GM18502 (cell line): ENCODE measurements at regions not wholly inside any gene's neighbourhood (a gene's known extent, or its start where the extent isn't known, plus 50 kb on each side); places are given as distances from the start of the nearest gene placed in this dataset.
"Not testable (repeated sequence)": the region's sequence is repeated elsewhere in the genome, so short reads cannot be mapped to it uniquely, and the experiment has no call there.

ENCODE experiments used
- ATAC-seq: cut with Tn5 transposase; IDR thresholded peaks from one replicate; pipeline ENCODE4 v1.9.1; 2021; ENCODE audit warnings: mild to moderate bottlenecking; ENCODE audit not compliant: unreplicated experiment, poor library complexity

DNA sequence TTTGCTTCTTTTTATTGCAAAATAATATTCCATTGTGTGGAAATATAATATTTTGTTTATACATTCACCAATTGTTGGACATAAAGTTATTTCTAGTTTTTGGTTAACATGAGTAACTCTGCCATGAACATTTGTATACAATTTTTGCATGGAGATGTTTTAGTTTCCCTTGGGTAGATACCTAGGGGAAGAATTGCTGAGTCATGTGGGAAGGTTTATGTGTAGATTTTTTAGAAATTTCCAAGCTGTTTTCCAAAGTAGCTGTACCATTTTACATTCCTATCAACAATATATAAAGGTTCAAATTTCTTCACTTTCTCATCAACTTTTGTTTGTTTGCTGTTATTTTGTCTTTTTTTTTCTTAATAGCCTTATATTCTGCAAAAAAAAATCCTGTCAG, 664.7 kb upstream of the FBXO33 start:
- no peak for ATAC-seq

DNA sequence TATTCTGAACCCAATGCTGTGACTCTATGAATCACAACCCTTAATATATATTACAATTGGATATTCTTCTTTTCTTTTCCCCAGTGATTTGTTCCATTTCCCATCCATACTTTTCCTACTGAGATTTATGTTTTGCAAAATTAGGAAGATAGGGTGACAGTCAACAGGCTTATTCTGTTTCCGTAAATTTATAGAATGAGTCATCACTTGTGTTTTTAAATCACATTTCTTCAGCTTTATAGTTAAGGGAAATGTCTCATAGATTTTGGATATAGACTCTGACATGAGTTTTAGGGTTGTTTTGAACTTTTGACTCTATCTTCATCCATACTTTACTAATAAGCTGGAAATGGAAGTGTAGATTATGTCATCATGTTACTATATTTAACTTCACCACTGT, 661.6 kb upstream of the FBXO33 start:
- ATAC-seq: no peak

DNA sequence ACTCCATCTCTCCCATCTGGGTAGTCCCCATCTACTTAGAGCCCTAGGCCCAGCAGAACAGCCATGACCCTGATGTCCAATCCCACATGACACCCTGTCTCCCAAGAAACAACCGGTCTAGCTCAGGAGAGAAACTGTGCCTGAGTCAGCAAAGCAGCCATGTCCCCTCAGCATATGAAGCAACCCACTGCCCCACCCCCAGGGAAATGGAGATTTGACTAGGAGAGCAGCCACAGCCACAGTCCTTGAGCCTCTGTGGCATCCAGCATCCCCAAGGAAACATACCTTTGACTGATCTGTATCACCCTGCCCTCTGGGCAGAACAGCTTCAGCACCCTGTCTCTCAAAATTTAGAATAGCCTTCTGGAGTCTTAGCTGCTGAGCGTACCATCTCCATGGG, 641.9 kb upstream of the FBXO33 start:
- no peak for ATAC-seq

DNA sequence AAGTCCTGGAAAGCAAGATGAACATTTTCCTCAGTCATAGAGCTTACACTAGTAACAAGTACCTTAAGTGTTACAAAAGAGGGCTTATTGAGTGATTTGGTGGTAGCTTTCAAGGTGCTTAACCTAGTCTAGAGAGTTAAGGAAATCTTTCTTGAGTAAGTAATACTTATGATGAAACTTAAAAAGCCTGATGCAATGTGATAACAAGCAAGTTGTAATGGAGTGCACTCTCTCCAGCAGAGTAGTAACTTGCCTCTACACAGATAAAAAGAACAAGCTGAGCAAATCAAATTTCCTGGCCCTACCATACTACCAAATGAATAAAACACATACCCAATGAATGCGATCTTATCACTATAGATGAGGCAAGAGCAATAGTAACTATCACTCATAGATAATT, 639.9 kb upstream of the FBXO33 start:
- ATAC-seq: no peak

DNA sequence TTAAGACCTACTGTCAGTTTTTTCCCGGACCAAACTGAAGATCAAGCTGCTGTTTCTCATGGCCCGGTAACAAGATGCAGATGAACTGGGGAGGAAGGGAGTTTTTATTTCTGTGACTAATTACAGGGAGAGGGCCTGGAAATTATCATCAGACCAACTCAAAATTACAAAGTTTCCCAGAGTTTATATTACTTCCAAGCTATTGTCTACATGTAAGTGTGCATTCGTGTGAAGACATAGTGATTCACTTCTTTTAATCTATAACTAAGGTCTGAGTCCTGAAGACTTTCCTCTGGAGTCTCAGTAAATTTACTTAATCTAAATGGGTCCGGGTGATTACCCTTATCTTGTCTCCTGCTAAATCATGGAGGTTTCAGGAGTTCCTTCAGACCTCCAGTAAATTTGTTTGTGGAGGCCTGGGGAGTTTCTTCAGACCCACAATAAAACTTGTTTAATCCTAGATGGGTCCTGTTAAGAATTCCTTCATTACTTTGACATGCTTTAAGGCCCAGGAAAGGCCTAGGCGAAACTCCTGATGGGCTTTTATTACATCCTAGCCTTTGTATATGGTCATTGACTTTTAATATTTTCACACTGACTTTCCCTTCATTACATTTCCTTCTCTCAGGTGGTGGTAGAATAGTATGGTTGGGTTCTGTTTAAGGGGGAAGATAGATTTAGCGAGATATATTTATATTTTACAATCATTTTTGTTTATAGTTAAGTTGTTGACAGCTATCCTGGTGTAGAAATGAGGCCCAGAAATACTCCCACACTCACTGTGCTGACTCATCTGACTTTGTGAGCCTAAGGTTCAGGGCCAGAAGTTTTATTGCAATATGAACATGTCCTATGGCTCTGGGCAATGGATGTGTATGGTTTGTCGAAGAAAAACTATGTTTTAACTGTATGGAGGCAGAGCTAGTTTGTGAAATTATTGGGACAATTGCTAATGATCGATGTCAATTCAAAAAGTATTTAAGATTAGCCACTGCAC, 627.0 kb upstream of the FBXO33 start:
- ATAC-seq: no peak

DNA sequence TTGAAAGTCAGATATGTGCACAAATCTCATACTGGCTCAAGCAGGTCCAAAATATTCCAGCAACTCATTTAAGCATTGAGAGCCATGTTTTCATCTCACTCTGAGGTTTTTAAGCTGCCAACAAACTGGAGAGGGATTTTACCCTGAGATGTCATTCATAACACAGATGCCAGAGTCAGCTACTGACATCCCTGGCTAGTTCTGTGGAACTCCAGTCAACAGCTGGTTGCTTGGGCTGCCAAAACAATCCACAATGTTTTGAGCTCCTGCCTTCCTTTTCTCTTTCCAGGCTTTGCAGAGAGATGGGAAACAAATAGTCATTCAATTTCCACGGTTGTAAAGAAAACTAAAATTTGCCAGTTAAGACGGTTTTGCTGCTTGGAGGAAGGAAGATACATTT, 621.2 kb upstream of the FBXO33 start:
- no peak for ATAC-seq

DNA sequence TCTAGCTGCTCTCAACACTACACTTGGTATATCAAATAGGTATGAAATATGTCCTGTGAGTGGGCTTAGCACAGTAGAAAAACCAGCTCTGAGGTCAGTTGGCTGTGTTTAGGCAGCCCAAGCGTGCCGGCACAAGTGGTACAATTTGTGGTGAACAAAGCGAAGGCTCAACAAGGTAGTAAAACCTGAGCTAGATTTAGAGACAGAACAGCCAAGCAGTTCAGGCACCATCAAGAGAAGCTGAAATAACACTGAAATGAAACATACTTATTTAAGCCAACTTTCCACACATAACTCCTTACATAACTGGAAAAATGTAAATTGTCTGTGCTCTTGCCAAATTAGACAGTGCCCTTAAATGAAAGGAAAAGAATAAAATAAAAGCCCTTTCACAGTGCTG, 596.8 kb upstream of the FBXO33 start:
- no peak for ATAC-seq

DNA sequence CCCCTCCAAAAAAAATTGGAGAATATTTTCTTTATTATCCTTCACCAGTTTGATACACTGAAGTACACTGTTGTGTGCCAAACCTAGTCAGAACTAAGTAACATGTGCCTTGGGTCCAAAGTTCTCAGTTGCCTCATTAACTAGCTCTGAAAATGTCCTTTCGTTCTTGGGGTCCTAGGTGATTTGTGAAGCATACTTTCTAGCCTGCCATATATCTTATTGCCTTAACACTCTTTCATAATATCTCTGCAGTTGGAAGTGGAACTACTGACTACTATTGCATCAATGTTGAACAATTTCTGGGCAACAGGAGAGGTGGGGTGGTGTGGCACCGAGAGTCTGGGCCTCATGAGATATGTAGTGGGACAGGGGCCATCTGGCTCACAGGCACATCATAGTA, 592.9 kb upstream of the FBXO33 start:
- ATAC-seq: no peak

DNA sequence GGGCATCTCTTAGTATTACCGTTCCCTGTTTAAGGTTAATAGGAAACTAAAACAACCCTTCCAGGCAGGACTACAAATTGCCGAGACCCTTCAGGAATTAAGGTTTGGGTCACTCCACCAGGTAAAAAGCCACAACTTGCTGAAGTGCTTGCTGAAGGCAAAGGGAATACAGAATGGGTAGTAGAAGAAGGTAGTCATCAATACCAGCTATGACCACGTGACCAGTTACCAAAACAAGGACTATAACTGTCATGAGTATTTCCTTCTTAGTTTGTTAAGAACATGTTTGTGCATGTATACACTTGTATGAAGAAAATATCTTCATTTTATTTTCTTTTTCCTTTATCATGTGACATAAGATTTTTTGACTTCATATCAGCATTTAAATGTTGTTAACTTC, 578.7 kb upstream of the FBXO33 start:
- ATAC-seq: no peak

DNA sequence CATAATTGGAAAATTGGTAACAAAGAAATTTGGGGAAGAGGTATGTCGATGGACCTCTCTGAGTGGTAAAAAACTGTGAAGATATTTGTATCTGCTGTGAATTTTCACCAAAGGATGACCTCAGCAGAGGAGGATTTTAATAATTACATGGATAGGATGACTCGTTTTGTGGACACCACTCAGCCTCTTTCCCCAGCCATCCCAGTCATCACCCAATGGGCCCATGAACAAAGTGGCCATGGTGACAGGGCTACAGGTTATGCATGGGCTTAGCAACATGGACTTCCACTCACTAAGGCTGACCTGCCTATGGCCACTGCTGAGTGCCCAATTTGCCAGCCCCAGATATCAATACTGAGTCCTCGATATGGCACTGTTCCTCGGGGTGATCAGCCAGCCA, 577.5 kb upstream of the FBXO33 start:
- ATAC-seq: no peak

DNA sequence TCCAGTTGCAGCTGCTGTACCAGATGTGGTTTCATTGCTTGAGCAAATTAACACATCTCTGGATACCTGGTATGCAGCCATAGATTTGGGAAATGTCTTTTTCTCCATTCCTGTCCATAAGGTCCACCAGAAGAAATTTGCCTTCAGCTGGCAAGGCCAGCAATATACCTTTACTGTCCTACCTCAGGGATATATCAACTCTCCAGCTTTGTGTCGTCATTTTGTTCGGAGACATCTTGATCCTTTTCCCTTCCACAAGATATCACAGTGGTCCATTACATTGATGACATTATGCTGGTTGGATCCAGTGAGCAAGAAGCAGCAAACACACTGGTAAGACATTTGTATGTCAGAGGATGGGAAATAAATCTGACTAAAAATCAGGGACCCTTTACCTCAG, 576.1 kb upstream of the FBXO33 start:
- ATAC-seq: not testable (repeated sequence)

DNA sequence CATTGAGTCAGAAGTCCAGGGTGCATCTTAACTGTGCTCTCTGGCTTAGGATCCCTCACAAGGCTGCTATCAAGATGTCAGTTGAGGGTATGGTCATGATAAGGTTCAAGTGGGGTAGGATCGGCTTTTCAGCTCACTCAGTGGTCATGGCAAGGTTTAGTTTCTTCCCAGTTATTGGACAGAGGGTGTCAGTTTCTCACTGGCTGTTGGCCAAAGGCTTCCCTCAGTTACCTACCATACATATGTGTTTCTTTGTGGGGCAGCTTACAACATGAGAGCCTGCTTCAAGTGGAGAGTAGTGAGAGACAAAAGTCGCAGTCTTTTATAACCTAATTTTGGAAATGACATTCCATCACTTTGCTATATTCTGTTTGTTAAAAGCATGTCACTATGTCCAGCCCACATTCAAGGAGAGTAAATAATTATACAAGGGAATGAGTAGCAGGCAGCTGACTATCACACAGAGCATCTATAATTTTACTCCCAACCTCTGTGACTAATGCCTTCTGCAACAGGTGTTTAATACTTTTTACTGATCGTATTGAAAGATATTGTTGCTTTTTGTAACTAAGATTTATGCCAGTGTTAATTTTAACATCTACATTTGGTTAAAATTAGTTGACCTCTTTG, 572.8 kb upstream of the FBXO33 start:
- ATAC-seq: no peak

DNA sequence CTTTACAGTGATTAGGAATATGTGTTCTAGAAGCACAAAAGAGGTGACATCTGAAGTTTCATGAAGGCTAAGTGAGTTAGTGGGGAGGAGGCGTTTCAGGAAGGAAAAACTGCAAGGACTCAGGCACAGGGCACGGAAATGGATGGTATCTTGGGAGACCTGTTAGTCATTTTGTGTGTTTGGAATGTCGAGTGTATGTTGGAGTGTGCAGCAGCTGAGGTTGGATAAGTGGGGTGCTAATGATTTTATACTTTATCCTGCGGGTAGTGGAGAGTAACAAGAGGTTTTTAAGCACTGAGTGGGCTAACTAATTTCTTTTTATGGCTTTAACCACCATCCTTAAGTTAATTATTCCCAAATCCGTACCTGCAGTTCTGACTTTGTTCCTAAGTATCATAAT, 571.5 kb upstream of the FBXO33 start:
- ATAC-seq: no peak

DNA sequence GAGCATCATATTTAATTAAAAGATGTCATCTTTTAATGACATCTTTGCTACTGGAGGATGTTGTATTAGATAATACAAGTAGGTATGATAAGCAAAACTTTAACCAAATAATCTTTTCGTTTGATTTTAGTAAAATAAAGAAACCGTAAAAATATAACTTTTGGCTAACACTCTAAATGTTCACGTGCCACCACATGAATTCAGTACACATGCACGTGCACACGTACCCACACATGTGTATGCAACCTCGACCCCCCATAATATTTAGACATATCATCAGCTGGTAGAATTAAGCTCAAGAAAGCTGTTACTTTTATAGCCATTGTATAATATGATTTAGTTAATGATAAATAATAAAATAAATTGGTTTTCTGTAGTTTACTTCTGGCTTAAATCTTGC, 566.6 kb upstream of the FBXO33 start:
- ATAC-seq: no peak

DNA sequence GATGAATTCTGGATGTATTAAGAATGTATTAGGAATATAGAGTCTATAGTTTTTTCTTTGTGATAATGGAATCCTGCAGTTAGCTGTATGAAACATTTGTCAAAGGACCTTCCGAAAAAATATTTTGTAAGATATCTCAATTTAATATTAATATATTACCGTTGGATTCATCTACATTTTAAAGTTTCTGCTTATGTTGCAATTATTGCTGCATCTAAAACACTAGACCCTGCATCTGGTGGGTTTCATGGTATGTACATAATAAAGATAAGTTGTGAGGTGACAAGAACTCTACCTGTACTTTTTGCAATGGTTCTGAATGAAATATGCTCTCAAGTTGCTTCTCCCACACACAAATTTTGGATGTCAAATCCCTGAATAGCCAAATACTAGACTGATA, 565.9 kb upstream of the FBXO33 start:
- ATAC-seq: no peak

DNA sequence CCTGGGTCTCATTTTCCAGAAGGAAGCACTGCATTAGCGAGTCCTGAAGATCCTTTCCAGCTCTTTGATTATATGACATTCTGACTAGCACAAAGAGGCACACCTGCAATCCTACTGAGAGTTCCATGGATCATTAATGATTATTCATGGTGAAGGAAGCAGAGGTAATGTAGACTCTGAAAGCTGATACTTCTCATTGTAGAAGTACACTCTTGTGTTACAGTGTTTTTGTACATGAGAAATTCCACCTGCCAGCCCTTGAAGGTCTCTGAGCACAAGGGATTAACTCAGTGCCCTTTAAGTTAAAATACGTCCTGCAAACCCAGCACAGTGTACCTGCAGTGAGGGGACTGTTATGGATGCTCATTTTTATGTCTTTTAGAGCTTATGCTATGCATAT, 558.8 kb upstream of the FBXO33 start:
- ATAC-seq: no peak

DNA sequence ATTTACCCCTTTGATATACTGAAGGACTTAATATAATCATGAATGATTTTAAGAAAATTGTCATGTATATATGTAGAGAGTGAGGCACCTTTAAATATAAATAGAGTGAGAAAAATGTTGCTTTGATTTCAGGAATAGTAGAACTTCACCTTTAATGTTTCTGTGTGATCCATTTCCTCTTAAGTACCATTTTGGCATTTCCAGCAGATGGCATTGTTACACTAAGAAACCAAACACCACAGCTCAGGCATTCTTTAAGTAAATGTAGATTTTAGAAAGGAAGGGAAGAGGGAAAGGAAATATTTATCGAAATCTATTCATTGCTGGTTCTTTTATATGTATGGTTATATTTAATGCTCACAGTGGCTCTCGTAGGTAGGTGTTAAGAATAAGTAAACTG, 556.7 kb upstream of the FBXO33 start:
- no peak for ATAC-seq

DNA sequence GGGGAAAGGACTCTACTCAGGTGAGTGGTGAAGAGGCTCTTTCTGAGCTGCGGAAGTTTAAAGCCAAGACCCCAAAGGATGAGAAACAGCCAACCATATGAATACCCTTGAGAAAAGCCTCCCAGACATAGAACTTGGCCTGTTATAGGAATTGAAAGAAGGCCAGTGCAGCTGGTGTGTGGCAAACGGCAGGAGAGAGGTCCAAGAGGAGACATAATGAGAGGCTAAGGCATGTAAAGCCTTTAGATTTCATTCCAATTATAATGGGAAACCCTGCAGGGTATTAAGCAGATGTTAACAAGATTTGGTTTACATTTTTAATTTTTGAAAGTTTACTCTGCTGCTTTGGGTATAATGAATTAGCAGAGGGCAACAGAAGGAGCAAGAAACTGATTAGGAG, 552.1 kb upstream of the FBXO33 start:
- ATAC-seq: no peak

DNA sequence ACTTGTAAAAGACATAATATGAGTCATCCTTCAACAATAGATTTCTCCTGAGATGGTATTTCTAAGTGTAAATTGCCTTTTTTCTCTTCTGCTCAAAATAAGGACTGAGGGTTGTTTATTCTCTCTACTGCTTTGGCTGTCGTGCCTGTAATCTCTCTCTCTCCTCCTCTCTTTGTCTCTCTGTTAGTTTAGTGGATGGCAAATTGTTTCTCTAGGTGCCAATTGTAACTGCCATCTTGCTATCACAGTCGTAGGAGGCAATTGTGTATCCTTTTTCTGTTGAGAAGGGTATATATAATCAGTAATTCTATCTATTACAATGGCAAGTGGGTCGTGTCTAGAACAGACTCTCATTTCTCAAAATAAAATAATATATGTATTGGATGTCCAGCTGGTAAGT, 545.0 kb upstream of the FBXO33 start:
- no peak for ATAC-seq

DNA sequence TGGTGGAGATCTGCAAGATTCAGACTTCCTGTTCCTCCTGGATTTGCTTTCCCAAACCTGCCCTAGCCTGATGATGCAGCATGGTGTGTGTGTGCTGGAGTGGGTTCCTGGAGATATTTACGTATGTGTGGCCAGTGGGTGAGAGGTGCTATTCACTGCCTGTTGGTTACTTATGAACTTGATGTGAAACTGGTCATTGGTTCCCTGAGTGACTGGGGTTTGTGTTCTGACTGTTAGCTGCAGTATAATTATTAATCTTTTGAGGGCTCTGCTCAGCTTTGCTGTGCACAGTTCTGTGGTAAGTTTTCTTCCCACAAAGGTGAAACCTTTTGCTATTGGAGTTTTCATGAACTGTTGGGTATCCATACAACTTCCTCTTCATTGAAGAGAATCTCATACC, 541.8 kb upstream of the FBXO33 start:
- ATAC-seq: peak; percentile 92

DNA sequence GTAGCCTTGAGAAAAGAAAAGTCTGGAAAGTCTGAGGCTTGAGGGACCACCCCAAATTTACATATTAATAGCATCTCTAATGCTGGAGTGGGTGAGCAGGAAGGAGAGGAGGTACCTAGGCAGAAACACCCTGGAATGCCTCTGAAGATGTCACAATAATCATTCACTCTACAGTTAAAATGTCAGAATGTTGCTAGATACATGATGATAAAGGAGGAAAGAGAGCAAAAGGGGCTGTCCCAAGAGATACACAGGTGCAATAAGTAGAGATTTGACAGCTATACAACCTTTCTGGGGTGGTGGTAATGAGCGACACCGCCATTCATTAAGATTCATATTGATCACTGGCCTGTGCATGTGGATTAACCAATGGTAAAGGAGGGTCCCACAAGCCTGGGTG, 540.5 kb upstream of the FBXO33 start:
- no peak for ATAC-seq

DNA sequence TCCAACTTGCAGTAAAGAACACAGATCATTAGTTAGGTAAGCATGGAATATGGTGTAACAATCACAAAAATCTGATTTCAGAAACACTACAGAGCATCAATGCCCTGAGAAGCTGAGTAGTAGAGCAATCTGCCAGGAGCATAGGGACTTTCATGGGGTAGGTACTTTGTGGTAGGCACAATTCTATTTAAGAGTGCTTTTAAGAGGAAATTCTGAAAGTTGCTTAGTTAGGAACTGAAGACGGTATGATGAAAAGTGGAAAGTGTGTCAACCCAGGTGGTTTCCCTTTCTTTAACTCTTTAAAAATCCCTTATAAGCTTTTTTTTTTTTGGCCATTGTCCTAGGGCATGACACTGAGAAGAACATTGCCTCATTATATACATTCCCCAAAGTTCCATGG, 535.7 kb upstream of the FBXO33 start:
- no peak for ATAC-seq
